Smooth muscle cell of the brain vasculature (primary cell): ENCODE measurements at regions not wholly inside any gene's neighbourhood (a gene's known extent, or its start where the extent isn't known, plus 50 kb on each side); places are given as distances from the start of the nearest gene placed in this dataset.
A peak's percentile ranks its signal among the peaks of the same experiment; 100 is the strongest.
"Not testable (repeated sequence)": the region's sequence is repeated elsewhere in the genome, so short reads cannot be mapped to it uniquely, and the experiment has no call there.

ENCODE experiments used
- DNase-seq: peaks from one replicate; pipeline ENCODE4 v3.0.0-alpha.2; 2012; ENCODE audit warnings: low read depth, low spot score

DNA sequence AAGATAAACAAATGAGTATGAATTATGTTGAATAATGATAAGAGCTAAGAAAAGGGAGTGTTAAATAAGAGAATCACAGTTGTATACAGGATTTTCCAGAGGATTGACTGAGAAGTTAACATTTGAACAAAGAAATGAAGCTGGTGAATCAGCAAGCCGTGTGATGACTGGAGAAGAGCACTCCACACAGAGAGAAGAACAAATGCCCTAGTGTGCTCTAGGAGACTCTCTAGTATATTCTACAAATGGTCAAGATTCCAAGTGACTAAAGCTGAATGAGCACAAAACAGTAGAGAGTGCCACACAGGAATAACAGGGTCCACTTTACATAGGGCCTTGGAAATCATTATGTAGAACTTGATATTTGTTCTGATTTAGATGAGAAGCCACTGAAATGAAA is 587.1 kb upstream of the ATXN7L3B start:
- no peak for DNase-seq

DNA sequence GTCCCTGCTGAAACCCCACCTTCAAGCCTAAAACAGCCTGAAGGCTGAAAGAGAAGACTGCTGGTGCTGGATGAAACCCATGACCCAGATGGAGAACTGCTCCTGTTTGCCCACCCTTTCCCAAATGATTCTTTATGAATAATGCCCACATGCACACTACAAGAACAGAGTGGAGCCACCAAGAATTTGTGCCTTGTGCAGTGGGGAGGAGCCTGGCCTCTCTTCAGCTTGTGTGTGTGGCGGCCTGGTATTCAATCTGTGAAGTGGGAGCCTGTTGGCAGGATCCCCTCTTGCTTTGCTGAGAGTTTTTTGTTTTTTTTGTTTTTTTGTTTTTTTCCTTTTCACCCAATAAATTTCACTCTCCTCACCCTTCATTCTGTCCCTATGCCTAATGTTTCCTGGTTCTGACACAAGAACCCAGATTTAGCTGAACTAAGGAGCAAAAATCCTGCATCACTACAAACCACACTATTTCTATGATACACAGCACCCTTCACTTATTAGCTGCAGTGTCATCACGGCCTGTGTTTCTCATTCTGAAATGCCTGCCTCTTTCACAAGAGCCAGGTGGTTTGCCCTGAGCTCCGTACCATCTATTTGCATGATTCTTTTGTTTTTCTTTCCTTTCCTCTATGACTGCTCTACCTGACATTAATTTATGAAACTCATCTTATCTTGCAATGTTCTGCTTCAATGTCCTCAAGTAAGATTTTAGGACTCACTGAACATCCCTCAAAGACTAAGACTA is 585.5 kb upstream of the ATXN7L3B start:
- no peak for DNase-seq

DNA sequence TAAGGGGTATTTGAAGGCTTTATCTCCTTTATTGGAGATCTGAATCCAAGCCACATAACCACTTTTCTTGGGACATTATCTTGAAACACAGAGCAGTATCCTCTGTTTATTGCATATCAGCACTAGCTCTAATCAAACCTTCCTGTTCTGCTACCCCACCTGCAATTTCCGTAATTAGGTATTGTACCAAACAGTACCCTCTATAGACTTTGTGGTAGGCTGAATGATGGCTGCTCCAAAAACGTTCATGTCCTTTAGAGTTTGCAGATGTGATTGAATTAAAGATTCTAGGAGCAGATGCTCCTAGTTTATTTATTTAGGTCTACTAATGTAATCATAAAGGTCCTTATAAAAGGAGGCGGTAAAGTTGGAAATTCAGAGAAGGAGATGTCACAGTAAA is 573.0 kb upstream of the ATXN7L3B start:
- no peak for DNase-seq

DNA sequence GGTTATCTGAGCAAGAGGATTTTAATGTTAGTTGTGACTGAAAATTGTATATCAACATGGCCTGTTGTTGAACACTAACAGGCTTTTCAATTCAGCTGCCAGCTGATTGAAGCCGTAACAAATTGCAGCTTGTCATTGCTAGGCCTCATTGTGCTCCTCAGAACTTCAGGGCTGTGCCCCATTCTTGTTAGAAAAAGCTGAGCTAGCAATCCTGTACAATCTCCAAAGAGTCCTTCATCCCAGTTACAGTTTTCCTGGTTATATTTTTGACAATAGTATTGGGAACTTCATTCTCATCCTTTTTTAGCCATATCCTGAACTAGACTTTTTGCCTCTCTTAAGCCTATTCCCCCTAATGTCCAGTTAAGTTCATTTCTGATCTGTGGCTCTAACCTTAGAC is 564.1 kb upstream of the ATXN7L3B start:
- no peak for DNase-seq

- DNase-seq = no peak
Measured at GRCh38 chr12:73984552-73984951, 553.1 kb upstream of the ATXN7L3B start.

GRCh38 chr12:73991138-73991537 is 546.5 kb upstream of the ATXN7L3B start:
- no peak for DNase-seq

DNA sequence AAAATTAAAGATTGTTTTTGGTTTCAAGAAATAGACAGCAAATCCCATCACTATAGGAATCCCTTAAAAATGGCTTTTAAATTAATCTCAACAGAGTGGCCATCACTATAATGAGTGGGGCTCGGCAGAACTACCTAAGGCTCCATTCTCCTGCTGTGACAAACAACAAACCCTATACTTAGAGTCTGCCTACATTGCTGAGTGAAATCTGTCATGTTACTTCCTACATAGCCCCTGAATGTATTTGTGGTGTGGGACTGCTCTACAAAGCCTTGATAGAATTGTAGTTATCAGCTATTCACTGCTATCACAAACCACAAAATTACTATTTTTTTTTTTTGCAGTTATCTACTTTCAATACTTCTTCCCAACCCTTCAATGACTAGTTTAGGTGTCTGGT is 538.7 kb upstream of the ATXN7L3B start:
- DNase-seq = no peak

DNA sequence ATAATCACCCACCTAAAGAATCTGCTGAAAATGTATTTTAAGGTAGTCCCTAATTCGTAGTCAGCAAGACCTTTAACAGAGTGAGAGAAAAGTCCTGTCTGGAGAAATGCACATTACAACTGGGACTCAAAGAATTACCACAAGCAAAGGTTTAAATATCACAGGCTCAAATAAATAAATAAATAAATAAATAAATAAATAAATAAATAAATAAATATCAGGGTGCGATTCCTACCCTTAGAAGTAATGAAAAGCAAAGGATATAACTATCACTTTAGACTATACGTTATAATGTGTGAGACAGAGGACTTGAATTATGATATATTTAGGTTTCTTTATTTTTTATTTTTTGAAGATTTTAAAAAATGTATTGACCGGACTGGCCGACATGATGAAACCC is 522.5 kb upstream of the ATXN7L3B start:
- DNase-seq = no peak

GRCh38 chr12:74016324-74016723 is 521.3 kb upstream of the ATXN7L3B start:
- not testable (repeated sequence) for DNase-seq

DNA sequence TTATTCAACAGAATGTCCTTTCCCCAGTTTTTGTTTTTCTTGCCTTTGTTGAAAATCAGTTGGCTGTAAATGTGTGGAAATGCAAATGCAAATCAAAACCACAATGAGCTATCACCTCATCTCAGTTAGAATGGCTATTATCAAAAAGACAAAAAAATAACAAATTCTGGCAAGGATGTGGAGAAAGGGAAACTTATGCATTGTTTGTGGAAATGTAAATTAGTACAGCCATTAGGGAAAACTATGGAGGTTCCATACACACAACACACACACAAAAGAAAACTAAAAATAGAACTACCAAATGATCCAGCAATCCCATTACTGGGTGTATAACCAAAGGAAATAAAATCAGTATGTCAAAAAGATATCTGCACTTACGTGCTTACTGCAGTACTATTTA is 518.8 kb upstream of the ATXN7L3B start:
- no peak for DNase-seq

GRCh38 chr12:74021937-74022336 is 515.7 kb upstream of the ATXN7L3B start:
- DNase-seq = peak; percentile 28

- DNase-seq = no peak
Measured at GRCh38 chr12:74031045-74031444, 506.6 kb upstream of the ATXN7L3B start.

- no peak for DNase-seq
Measured at GRCh38 chr12:74033531-74033930, 504.1 kb upstream of the ATXN7L3B start.

DNA sequence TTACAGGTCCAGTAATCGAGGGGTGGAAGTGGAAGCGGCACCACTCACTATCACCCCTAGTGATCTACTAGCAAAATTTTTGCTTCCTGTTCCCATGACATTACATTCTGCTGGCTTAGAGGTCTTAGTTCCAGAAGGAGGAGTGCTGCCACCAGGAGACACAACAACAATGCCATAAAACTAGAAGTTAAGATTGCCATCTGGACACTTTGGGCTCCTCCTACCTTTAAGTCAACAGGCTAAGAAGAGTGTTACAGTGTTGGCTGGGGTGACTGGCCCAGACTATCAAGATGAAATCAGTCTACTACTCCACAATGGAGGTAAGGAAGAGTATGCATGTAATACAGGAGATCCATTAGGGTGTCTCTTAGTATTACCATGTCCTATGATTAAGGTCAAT is 498.5 kb upstream of the ATXN7L3B start:
- not testable (repeated sequence) for DNase-seq

DNA sequence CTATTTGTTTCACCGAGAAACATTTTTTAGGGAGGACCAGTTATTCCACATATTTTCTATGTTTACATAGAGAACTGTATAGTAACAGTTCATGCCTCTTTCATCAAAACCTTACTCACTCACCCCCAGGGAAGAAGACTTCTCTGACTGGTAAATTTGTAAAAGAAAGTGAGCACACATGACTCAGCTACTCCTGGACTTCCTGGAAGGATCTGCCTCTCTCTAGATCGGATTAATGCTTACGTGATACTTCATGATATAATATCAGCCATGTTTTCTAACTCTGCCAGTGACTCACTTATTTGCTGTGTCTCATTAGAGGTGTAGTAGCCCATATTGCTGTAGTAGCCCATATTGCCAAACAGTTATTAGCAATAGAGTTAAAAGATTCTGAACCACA is 494.3 kb upstream of the ATXN7L3B start:
- DNase-seq = peak; percentile 23

GRCh38 chr12:74049348-74049747 is 488.3 kb upstream of the ATXN7L3B start:
- DNase-seq = no peak

GRCh38 chr12:74051848-74052247 is 485.8 kb upstream of the ATXN7L3B start:
- no peak for DNase-seq

DNA sequence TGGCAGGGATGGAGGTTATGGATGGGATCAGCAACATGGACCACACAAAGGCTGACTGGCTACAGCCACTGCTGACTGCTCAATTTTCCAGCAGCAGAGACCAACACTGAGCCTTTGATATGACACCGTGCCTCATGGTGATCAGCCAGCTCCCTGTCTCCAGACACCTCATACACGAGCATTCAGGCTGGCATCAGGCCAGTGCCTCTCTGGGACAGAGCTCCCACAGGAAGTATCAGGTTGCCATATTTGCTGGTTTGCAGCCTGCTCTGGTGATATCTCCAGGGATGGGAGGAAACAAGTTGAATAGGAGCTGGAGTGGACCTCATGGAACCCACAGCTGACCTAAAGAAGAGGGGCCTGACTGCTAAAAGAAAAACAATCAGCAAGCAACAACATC is 471.2 kb upstream of the ATXN7L3B start:
- DNase-seq = no peak

- no peak for DNase-seq
Measured at GRCh38 chr12:74071182-74071581, 466.5 kb upstream of the ATXN7L3B start.

DNA sequence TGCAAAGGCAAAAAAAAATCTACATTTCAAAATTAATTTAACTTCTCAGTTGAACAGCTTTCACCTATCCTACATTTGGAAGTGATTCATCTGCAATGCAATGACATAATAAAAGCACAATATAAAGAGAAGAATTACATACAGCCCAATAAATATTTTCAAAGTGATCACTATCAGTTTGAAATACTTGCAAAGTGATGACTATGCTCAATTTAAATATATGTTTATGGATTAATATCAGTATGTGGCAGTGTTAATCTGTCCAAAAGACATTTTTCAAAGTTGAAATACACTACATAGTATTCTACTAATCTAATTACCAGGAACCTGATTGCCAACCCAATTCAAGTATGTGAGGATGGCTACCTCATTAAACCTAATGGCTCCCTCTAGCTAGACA is 460.7 kb upstream of the ATXN7L3B start:
- no peak for DNase-seq

DNA sequence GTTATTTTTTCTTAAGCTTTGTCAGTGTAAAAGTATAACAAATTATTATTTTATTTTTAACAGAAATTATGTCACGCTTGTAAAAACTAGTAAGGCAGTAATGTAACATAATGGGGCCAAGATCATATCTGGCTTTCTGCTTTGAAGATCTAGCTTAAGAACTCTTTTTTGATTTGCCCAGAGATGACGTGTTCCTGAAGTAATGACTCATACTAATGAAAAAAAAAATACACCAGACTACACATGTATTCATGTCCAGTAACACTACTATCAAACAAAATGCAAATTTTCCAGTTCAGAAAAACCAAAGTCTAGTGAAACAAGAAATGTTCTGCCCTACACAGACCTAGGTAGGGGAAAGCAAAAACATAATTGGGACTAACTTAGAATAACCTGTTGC is 432.2 kb upstream of the ATXN7L3B start:
- DNase-seq = no peak

- no peak for DNase-seq
Measured at GRCh38 chr12:74108729-74109128, 428.9 kb upstream of the ATXN7L3B start.

GRCh38 chr12:74111688-74112360 is 425.8 kb upstream of the ATXN7L3B start:
- peak; percentile 9 for DNase-seq
